ENCODE measurements at regions not wholly inside any gene's neighbourhood (a gene's known extent, or its start where the extent isn't known, plus 50 kb on each side); places are given as distances from the start of the nearest gene placed in this dataset.

DNA sequence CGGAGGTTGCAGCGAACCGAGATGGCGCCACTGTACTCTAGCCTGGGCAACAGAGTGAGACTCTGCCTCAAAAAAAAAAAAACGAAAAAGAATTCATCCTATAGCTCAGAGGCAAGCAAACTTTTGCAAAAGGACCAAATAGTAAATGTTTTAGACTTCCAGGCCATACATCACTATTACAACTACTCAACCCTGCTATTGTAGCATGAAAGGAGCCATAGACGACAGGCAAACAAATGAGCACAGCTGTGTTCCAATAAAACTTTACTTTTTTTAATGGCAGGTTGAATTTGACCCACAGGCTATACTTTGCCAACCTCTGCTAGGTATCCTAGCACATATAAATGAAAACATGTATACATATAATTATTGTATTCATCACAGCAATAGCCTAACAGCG, 58.9 kb upstream of the SLC30A5 start:
- TF ChIP-seq, protein P1, sequence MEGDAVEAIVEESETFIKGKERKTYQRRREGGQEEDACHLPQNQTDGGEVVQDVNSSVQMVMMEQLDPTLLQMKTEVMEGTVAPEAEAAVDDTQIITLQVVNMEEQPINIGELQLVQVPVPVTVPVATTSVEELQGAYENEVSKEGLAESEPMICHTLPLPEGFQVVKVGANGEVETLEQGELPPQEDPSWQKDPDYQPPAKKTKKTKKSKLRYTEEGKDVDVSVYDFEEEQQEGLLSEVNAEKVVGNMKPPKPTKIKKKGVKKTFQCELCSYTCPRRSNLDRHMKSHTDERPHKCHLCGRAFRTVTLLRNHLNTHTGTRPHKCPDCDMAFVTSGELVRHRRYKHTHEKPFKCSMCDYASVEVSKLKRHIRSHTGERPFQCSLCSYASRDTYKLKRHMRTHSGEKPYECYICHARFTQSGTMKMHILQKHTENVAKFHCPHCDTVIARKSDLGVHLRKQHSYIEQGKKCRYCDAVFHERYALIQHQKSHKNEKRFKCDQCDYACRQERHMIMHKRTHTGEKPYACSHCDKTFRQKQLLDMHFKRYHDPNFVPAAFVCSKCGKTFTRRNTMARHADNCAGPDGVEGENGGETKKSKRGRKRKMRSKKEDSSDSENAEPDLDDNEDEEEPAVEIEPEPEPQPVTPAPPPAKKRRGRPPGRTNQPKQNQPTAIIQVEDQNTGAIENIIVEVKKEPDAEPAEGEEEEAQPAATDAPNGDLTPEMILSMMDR (IDR thresholded peaks at IDR 0.05) = no peak
- TF ChIP-seq EZH2 (IDR thresholded peaks at IDR 0.05; ENCODE audit: borderline replicate concordance, insufficient read depth, low read depth, low read length, poor library complexity, severe bottlenecking) = no peak
